AG10803 (cell line): ENCODE measurements at regions not wholly inside any gene's neighbourhood (a gene's known extent, or its start where the extent isn't known, plus 50 kb on each side); places are given as distances from the start of the nearest gene placed in this dataset.
"Not testable (repeated sequence)": the region's sequence is repeated elsewhere in the genome, so short reads cannot be mapped to it uniquely, and the experiment has no call there.

Experiments used
- DNase-seq: peaks from one replicate; pipeline ENCODE4 v3.0.0; 2010; ENCODE audit warnings: low read depth
- H3K4me3 ChIP-seq: 2 replicates; pipeline ENCODE4 v1.5.1; 2011; ENCODE audit warnings: mild to moderate bottlenecking, low read length, control low read depth
- TF ChIP-seq, protein P1 (sequence below): conservative IDR thresholded peaks from 2 replicates; pipeline ENCODE4 v1.5.1; 2011; ENCODE audit warnings: mild to moderate bottlenecking, low read length, control low read depth, inconsistent platforms

DNA sequence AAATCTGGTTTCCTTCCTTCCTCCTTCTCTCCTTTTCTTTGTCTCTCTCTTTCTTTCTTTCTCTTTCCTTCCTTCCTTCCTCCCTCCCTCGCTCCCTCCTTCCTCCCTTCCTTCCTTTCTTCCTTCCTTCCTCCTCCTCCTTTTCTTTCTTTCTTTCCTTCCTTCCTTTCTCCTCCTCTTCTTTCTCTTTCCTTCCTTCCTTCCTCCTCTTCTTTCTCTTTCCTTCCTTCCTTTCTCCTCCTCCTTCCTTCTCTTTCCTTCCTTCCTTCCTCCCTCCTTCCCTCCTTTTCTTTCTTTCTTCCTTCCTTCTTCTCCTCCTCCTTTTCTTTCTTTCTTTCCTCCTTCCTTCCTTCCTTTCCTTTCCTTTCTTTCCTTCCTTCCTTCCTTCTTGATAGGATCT lies 61.2 kb downstream of the VIP start:
- no peak for DNase-seq
- H3K4me3 ChIP-seq = no peak overlapping the region
- TF ChIP-seq, protein P1, sequence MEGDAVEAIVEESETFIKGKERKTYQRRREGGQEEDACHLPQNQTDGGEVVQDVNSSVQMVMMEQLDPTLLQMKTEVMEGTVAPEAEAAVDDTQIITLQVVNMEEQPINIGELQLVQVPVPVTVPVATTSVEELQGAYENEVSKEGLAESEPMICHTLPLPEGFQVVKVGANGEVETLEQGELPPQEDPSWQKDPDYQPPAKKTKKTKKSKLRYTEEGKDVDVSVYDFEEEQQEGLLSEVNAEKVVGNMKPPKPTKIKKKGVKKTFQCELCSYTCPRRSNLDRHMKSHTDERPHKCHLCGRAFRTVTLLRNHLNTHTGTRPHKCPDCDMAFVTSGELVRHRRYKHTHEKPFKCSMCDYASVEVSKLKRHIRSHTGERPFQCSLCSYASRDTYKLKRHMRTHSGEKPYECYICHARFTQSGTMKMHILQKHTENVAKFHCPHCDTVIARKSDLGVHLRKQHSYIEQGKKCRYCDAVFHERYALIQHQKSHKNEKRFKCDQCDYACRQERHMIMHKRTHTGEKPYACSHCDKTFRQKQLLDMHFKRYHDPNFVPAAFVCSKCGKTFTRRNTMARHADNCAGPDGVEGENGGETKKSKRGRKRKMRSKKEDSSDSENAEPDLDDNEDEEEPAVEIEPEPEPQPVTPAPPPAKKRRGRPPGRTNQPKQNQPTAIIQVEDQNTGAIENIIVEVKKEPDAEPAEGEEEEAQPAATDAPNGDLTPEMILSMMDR = no peak

GRCh38 chr6:152815230-152815872 lies 64.8 kb downstream of the VIP start:
- TF ChIP-seq, protein P1 = no peak
- no peak for DNase-seq
- no peak overlapping the region for H3K4me3 ChIP-seq

DNA sequence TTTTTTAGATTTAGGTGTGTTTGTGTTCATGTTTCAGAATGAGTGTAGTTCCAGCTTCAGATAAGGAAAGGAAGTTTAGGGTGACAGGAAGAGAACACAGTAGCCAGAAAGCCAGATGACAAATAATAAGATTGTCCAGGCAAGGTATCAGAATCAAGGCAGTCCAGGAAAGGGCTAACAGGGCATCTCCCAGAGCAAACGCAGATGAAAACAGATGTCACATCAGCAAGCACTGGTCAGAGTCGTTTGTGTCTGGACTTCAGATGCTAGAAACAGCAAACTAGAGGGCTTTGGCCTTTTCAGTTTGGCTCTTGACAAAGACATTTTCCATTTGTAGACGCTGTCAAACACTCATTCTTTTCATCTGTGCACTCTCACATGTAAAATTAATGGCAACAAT lies 65.5 kb downstream of the VIP start:
- no peak for DNase-seq
- TF ChIP-seq, protein P1 = no peak

GRCh38 chr6:152821525-152821924 lies 70.9 kb downstream of the VIP start:
- TF ChIP-seq, protein P1 = no peak
- DNase-seq = no peak
- no peak overlapping the region for H3K4me3 ChIP-seq

More for the DNA sequence above, 65.5 kb downstream of the VIP start:
- no peak overlapping the region for H3K4me3 ChIP-seq

- TF ChIP-seq, protein P1 = no peak
- no peak overlapping the region for H3K4me3 ChIP-seq
- DNase-seq = no peak
Observed at GRCh38 chr6:152824666-152825065, 74.1 kb downstream of the VIP start.

DNA sequence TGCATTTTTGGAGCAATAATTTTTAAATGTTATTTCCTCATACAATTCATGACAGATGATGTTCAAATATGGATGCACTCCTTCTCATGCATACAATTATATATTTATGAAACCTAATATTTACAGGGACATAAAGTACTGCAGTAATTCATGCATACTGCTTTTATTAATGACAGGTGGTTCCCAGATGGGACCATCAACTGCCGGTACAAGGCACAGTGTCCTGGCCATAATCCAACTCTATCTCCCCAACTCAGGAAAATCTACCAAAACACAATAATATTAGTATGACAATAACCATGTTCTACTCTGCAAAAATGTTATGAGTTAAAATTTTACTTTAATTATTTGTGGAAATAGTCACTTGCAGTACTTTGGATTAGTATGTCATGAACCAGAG lies 77.8 kb downstream of the VIP start:
- TF ChIP-seq, protein P1 = no peak
- no peak overlapping the region for H3K4me3 ChIP-seq
- no peak for DNase-seq

GRCh38 chr6:152834366-152834765 lies 83.8 kb downstream of the VIP start:
- not testable (repeated sequence) for H3K4me3 ChIP-seq, DNase-seq

- no peak for DNase-seq
- TF ChIP-seq, protein P1 = no peak
- no peak overlapping the region for H3K4me3 ChIP-seq
Observed at GRCh38 chr6:152836523-152836922, 85.9 kb downstream of the VIP start.
